ENCODE measurements at regions not wholly inside any gene's neighbourhood (a gene's known extent, or its start where the extent isn't known, plus 50 kb on each side); places are given as distances from the start of the nearest gene placed in this dataset.
"Not testable (repeated sequence)": the region's sequence is repeated elsewhere in the genome, so short reads cannot be mapped to it uniquely, and the experiment has no call there.

GRCh38 chr10:91061608-91062007 lies 140.7 kb upstream of the ANKRD1 start:
- DNase-seq: no peak
- in situ Hi-C loops (cut with HindIII; ENCODE audit: low pct_ligation_motif_present, low pct_unique_long_range_greater_than_20kb, low sequenced_read_pairs): no loop called here

GRCh38 chr10:91062091-91062490 lies 141.2 kb upstream of the ANKRD1 start:
- DNase-seq: no peak
- in situ Hi-C loops (cut with HindIII; ENCODE audit: low pct_ligation_motif_present, low pct_unique_long_range_greater_than_20kb, low sequenced_read_pairs): no loop called here

GRCh38 chr10:91071786-91072185 lies 148.7 kb upstream of the PCGF5 start:
- DNase-seq: no peak

GRCh38 chr10:91073286-91073979 lies 147.0 kb upstream of the PCGF5 start:
- no peak for DNase-seq
- in situ Hi-C loops (cut with HindIII; ENCODE audit: low pct_ligation_motif_present, low pct_unique_long_range_greater_than_20kb, low sequenced_read_pairs): no loop called here

More at GRCh38 chr10:91071786-91072185, 148.7 kb upstream of the PCGF5 start:
- in situ Hi-C loops (cut with HindIII; ENCODE audit: low pct_ligation_motif_present, low pct_unique_long_range_greater_than_20kb, low sequenced_read_pairs): no loop called here

GRCh38 chr10:91076991-91077548 lies 143.4 kb upstream of the PCGF5 start:
- DNase-seq: no peak
- in situ Hi-C loops (cut with HindIII; ENCODE audit: low pct_ligation_motif_present, low pct_unique_long_range_greater_than_20kb, low sequenced_read_pairs): no loop called here

GRCh38 chr10:91077549-91078071 lies 142.9 kb upstream of the PCGF5 start:
- DNase-seq: no peak
- in situ Hi-C loops (cut with HindIII; ENCODE audit: low pct_ligation_motif_present, low pct_unique_long_range_greater_than_20kb, low sequenced_read_pairs): no loop called here

- DNase-seq: no peak
- in situ Hi-C loops (cut with HindIII; ENCODE audit: low pct_ligation_motif_present, low pct_unique_long_range_greater_than_20kb, low sequenced_read_pairs): no loop called here
These were observed 139.7 kb upstream of the PCGF5 start for GRCh38 chr10:91080776-91081175.

GRCh38 chr10:91082447-91082846 lies 138.0 kb upstream of the PCGF5 start:
- no peak for DNase-seq
- in situ Hi-C loops (cut with HindIII; ENCODE audit: low pct_ligation_motif_present, low pct_unique_long_range_greater_than_20kb, low sequenced_read_pairs): no loop called here

- in situ Hi-C loops (cut with HindIII; ENCODE audit: low pct_ligation_motif_present, low pct_unique_long_range_greater_than_20kb, low sequenced_read_pairs): no loop called here
These were observed 131.9 kb upstream of the PCGF5 start for GRCh38 chr10:91088300-91089140.

GRCh38 chr10:91090761-91091529 lies 129.5 kb upstream of the PCGF5 start:
- in situ Hi-C loops (cut with HindIII; ENCODE audit: low pct_ligation_motif_present, low pct_unique_long_range_greater_than_20kb, low sequenced_read_pairs): no loop called here
- DNase-seq: no peak

More at GRCh38 chr10:91088300-91089140, 131.9 kb upstream of the PCGF5 start:
- peak; percentile 42 for DNase-seq

GRCh38 chr10:91091780-91092179 lies 128.7 kb upstream of the PCGF5 start:
- DNase-seq: no peak
- in situ Hi-C loops (cut with HindIII; ENCODE audit: low pct_ligation_motif_present, low pct_unique_long_range_greater_than_20kb, low sequenced_read_pairs): no loop called here

GRCh38 chr10:91096274-91096673 lies 124.2 kb upstream of the PCGF5 start:
- DNase-seq: no peak
- in situ Hi-C loops (cut with HindIII; ENCODE audit: low pct_ligation_motif_present, low pct_unique_long_range_greater_than_20kb, low sequenced_read_pairs): no loop called here

- in situ Hi-C loops (cut with HindIII; ENCODE audit: low pct_ligation_motif_present, low pct_unique_long_range_greater_than_20kb, low sequenced_read_pairs): no loop called here
- DNase-seq: no peak
These were observed 123.2 kb upstream of the PCGF5 start for GRCh38 chr10:91097313-91097712.

GRCh38 chr10:91098021-91098420 lies 122.4 kb upstream of the PCGF5 start:
- in situ Hi-C loops (cut with HindIII; ENCODE audit: low pct_ligation_motif_present, low pct_unique_long_range_greater_than_20kb, low sequenced_read_pairs): not testable (repeated sequence)

GRCh38 chr10:91103384-91104192 lies 116.9 kb upstream of the PCGF5 start:
- in situ Hi-C loops (cut with HindIII; ENCODE audit: low pct_ligation_motif_present, low pct_unique_long_range_greater_than_20kb, low sequenced_read_pairs): no loop called here
- DNase-seq: no peak

More at GRCh38 chr10:91098021-91098420, 122.4 kb upstream of the PCGF5 start:
- DNase-seq: not testable (repeated sequence)

GRCh38 chr10:91104193-91105041 lies 116.0 kb upstream of the PCGF5 start:
- in situ Hi-C loops (cut with HindIII; ENCODE audit: low pct_ligation_motif_present, low pct_unique_long_range_greater_than_20kb, low sequenced_read_pairs): no loop called here
- DNase-seq: no peak

- in situ Hi-C loops (cut with HindIII; ENCODE audit: low pct_ligation_motif_present, low pct_unique_long_range_greater_than_20kb, low sequenced_read_pairs): no loop called here
- no peak for DNase-seq
These were observed 115.2 kb upstream of the PCGF5 start for GRCh38 chr10:91105269-91105668.
